ENCODE measurements at regions not wholly inside any gene's neighbourhood (a gene's known extent, or its start where the extent isn't known, plus 50 kb on each side); places are given as distances from the start of the nearest gene placed in this dataset.

GRCh38 chr7:153012203-153012602, 252.7 kb downstream of the ACTR3B start:
- no peak overlapping the region for H3K9ac ChIP-seq
- H3K27ac ChIP-seq: no peak overlapping the region
- no peaks in the 10 kb centered on the region for H3K4me1 ChIP-seq
- TF ChIP-seq CTCF (IDR thresholded peaks at IDR 0.05): no peak
- no peak for TF ChIP-seq EZH2 (IDR thresholded peaks at IDR 0.05)
- no peak for TF ChIP-seq EZH2phosphoT487 (IDR thresholded peaks at IDR 0.05)
- H3K79me2 ChIP-seq (ENCODE audit: low read depth): no peaks in the 10 kb centered on the region
- H3K27me3 ChIP-seq: no peaks in the 10 kb centered on the region
- H3K4me1 Mint-ChIP-seq: peaks cover 3% of the 10 kb centered on the region
- H3K36me3 ChIP-seq: no peaks in the 10 kb centered on the region
- H3K9me3 ChIP-seq (ENCODE audit: low read depth): no peaks in the 10 kb centered on the region
- H3K4me2 ChIP-seq: no peak overlapping the region
- H3F3A ChIP-seq (ENCODE audit: low read depth): no peaks in the 10 kb centered on the region
- no peak for DNase-seq (ENCODE audit: low spot score)
- H3K27me3 Mint-ChIP-seq (ENCODE audit: insufficient read depth, low read depth): peaks cover 8% of the 10 kb centered on the region
- H3K36me3 Mint-ChIP-seq: no peaks in the 10 kb centered on the region
- no peaks in the 10 kb centered on the region for H4K20me1 ChIP-seq (ENCODE audit: low read depth)
- H2AFZ ChIP-seq (replicated peaks): no peak overlapping the region
- H3K9me3 Mint-ChIP-seq: no peaks in the 10 kb centered on the region
- no peak overlapping the region for H3K4me3 Mint-ChIP-seq
- no peak overlapping the region for H3K27ac Mint-ChIP-seq
- no peak overlapping the region for H3K4me3 ChIP-seq

DNA sequence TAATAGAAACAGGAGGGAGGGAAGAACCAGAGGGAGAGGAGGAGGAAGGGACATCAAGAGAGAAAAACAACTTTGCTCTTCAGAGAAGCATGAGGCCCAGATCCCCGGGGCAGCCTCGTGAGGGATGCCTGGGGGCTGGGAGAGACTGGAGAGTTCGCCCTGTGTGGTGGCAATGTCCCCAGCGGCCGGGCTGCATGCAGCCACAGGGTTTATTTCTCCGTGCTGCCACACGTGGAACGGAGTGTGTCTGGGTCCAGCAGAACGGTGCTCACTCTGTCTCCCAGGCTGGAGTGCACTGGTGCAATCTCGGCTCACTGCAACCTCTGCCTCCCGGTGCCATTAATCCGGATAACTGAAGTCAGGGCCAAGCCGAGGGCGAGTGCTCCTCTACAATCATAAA, 257.7 kb downstream of the ACTR3B start:
- H3K9ac ChIP-seq: no peak overlapping the region
- no peaks in the 10 kb centered on the region for H3F3A ChIP-seq (ENCODE audit: low read depth)
- H2AFZ ChIP-seq (replicated peaks): peak overlapping the region; percentile 34
- H3K9me3 Mint-ChIP-seq: no peaks in the 10 kb centered on the region
- H3K27ac Mint-ChIP-seq: no peak overlapping the region
- no peaks in the 10 kb centered on the region for H3K9me3 ChIP-seq (ENCODE audit: low read depth)
- no peaks in the 10 kb centered on the region for H3K27me3 ChIP-seq
- DNase-seq (ENCODE audit: low spot score): no peak
- H3K36me3 Mint-ChIP-seq: no peaks in the 10 kb centered on the region
- TF ChIP-seq EZH2 (IDR thresholded peaks at IDR 0.05) (no peak), EZH2phosphoT487 (IDR thresholded peaks at IDR 0.05) (no peak), CTCF (IDR thresholded peaks at IDR 0.05) (no peak)
- no peak overlapping the region for H3K27ac ChIP-seq
- H3K79me2 ChIP-seq (ENCODE audit: low read depth): no peaks in the 10 kb centered on the region
- peaks cover 2% of the 10 kb centered on the region for H3K4me1 ChIP-seq
- H3K4me3 ChIP-seq: no peak overlapping the region
- no peak overlapping the region for H3K4me2 ChIP-seq
- H4K20me1 ChIP-seq (ENCODE audit: low read depth): no peaks in the 10 kb centered on the region
- H3K27me3 Mint-ChIP-seq (ENCODE audit: insufficient read depth, low read depth): peaks cover 5% of the 10 kb centered on the region
- H3K4me1 Mint-ChIP-seq: peaks cover 4% of the 10 kb centered on the region
- no peaks in the 10 kb centered on the region for H3K36me3 ChIP-seq
- H3K4me3 Mint-ChIP-seq: no peak overlapping the region

- no peak overlapping the region for H3K27ac ChIP-seq
- no peaks in the 10 kb centered on the region for H3K9me3 ChIP-seq (ENCODE audit: low read depth)
- no peaks in the 10 kb centered on the region for H3K36me3 ChIP-seq
- H3K4me2 ChIP-seq: no peak overlapping the region
- Mint-ChIP-seq H3K9me3 (no peaks in the 10 kb centered on the region), H3K27ac (no peak overlapping the region), H3K36me3 (no peaks in the 10 kb centered on the region), H3K27me3 (ENCODE audit: insufficient read depth, low read depth) (peaks cover 4% of the 10 kb centered on the region), H3K4me1 (peaks cover 11% of the 10 kb centered on the region), H3K4me3 (no peak overlapping the region)
- peaks cover 6% of the 10 kb centered on the region for H3F3A ChIP-seq (ENCODE audit: low read depth)
- H4K20me1 ChIP-seq (ENCODE audit: low read depth): no peaks in the 10 kb centered on the region
- H3K4me1 ChIP-seq: peaks cover 15% of the 10 kb centered on the region
- no peak overlapping the region for H2AFZ ChIP-seq (replicated peaks)
- no peak overlapping the region for H3K4me3 ChIP-seq
- H3K27me3 ChIP-seq: no peaks in the 10 kb centered on the region
- H3K79me2 ChIP-seq (ENCODE audit: low read depth): no peaks in the 10 kb centered on the region
- no peak for TF ChIP-seq EZH2phosphoT487 (IDR thresholded peaks at IDR 0.05)
- TF ChIP-seq EZH2 (IDR thresholded peaks at IDR 0.05): no peak
- no peak for TF ChIP-seq CTCF (IDR thresholded peaks at IDR 0.05)
- DNase-seq (ENCODE audit: low spot score): no peak
- no peak overlapping the region for H3K9ac ChIP-seq
Observed at GRCh38 chr7:153021542-153021941, 262.0 kb downstream of the ACTR3B start.

All from neural progenitor cell (in vitro differentiated cells).